GM18873 (cell line): ENCODE measurements at regions not wholly inside any gene's neighbourhood (a gene's known extent, or its start where the extent isn't known, plus 50 kb on each side); places are given as distances from the start of the nearest gene placed in this dataset.

Experiments
- ATAC-seq: cut with Tn5 transposase; IDR thresholded peaks from one replicate; pipeline ENCODE4 v1.9.1; 2021; ENCODE audit warnings: mild to moderate bottlenecking, moderate library complexity, moderate number of reproducible peaks; ENCODE audit not compliant: unreplicated experiment, low FRiP score

- no peak for ATAC-seq
Observed at GRCh38 chr11:42536611-42537360, 775.0 kb upstream of the API5 start.

GRCh38 chr11:42542336-42542735, 769.5 kb upstream of the API5 start:
- no peak for ATAC-seq

GRCh38 chr11:42543844-42544419, 767.9 kb upstream of the API5 start:
- no peak for ATAC-seq

- no peak for ATAC-seq
Observed at GRCh38 chr11:42544726-42545125, 767.1 kb upstream of the API5 start.

GRCh38 chr11:42545954-42546353, 765.8 kb upstream of the API5 start:
- ATAC-seq = no peak

- ATAC-seq = no peak
Observed at GRCh38 chr11:42552786-42553185, 759.0 kb upstream of the API5 start.

GRCh38 chr11:42555190-42555589, 756.6 kb upstream of the API5 start:
- ATAC-seq = no peak

GRCh38 chr11:42571131-42571877, 740.5 kb upstream of the API5 start:
- no peak for ATAC-seq

GRCh38 chr11:42571878-42572610, 739.8 kb upstream of the API5 start:
- ATAC-seq = no peak

GRCh38 chr11:42576318-42576717, 735.5 kb upstream of the API5 start:
- no peak for ATAC-seq

GRCh38 chr11:42589286-42589685, 722.5 kb upstream of the API5 start:
- no peak for ATAC-seq

GRCh38 chr11:42591841-42592240, 720.0 kb upstream of the API5 start:
- ATAC-seq = no peak

GRCh38 chr11:42593441-42593840, 718.4 kb upstream of the API5 start:
- no peak for ATAC-seq

- no peak for ATAC-seq
Observed at GRCh38 chr11:42595876-42596275, 715.9 kb upstream of the API5 start.

- no peak for ATAC-seq
Observed at GRCh38 chr11:42596576-42597145, 715.1 kb upstream of the API5 start.

- ATAC-seq = no peak
Observed at GRCh38 chr11:42598341-42598740, 713.5 kb upstream of the API5 start.

- ATAC-seq = no peak
Observed at GRCh38 chr11:42620796-42621195, 691.0 kb upstream of the API5 start.

GRCh38 chr11:42625757-42626665, 685.8 kb upstream of the API5 start:
- ATAC-seq = no peak

- no peak for ATAC-seq
Observed at GRCh38 chr11:42631220-42631843, 680.5 kb upstream of the API5 start.
